NT2/D1 (cell line): ENCODE measurements at regions not wholly inside any gene's neighbourhood (a gene's known extent, or its start where the extent isn't known, plus 50 kb on each side); places are given as distances from the start of the nearest gene placed in this dataset.

Experiments
- SUZ12 ChIP-seq: IDR thresholded peaks from 2 replicates; pipeline ENCODE4 v1.6.1; 2011; ENCODE audit not compliant: insufficient read length, insufficient read depth; ENCODE audit errors: extremely low read depth
- YY1 ChIP-seq: IDR thresholded peaks from 2 replicates; pipeline ENCODE4 v1.6.1; 2011; ENCODE audit not compliant: insufficient read length, insufficient read depth
- ZNF274 ChIP-seq: IDR thresholded peaks from 2 replicates; pipeline ENCODE4 v1.6.1; 2011; ENCODE audit warnings: mild to moderate bottlenecking, low read depth, low read length

DNA sequence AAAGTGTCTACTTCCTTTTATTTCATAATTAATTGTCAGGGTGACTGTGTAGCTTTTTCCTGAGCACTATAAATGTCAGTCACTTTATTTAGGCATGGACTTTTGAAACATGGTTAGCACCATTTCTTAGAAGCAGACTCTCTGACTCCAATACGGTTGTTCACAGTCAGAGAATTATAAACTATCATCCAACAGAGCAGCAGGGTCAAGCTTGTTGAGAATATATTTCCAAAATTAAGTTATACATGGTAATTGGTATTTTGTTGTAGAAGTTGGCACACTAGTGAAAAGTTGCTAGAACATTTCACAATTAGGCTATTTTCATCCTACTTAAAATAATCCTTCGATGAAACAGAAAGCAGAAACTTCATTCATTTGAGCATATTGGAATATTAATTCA lies 1155.5 kb upstream of the IGFBP7 start:
- TF ChIP-seq YY1 (no peak), SUZ12 (no peak), ZNF274 (no peak)
